ENCODE measurements at regions not wholly inside any gene's neighbourhood (a gene's known extent, or its start where the extent isn't known, plus 50 kb on each side); places are given as distances from the start of the nearest gene placed in this dataset.

DNA sequence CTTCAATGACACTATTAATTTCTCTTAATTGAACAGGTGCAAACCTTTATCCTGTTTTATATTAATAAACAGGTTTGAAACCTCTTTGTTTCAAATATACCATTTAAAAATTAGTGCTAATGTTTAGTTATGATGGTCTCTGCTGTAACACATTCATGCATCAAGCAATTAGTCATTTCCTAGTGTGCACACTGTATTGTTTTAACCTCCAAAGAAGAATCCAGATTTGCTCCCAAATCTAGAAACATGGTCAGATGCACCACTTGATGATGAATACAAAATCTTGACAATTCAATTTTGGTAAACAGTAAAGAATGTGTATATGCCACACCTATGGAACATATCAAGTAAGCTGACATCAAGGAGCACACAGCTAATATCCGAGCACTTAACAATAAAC lies 157.1 kb downstream of the TRIML1 start:
- H3K4me3 ChIP-seq (ENCODE audit: control insufficient read depth, low read depth, low read length): no peak overlapping the region
- no peak for DNase-seq (ENCODE audit: low read depth)
- TF ChIP-seq, protein P1, sequence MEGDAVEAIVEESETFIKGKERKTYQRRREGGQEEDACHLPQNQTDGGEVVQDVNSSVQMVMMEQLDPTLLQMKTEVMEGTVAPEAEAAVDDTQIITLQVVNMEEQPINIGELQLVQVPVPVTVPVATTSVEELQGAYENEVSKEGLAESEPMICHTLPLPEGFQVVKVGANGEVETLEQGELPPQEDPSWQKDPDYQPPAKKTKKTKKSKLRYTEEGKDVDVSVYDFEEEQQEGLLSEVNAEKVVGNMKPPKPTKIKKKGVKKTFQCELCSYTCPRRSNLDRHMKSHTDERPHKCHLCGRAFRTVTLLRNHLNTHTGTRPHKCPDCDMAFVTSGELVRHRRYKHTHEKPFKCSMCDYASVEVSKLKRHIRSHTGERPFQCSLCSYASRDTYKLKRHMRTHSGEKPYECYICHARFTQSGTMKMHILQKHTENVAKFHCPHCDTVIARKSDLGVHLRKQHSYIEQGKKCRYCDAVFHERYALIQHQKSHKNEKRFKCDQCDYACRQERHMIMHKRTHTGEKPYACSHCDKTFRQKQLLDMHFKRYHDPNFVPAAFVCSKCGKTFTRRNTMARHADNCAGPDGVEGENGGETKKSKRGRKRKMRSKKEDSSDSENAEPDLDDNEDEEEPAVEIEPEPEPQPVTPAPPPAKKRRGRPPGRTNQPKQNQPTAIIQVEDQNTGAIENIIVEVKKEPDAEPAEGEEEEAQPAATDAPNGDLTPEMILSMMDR (IDR thresholded peaks at IDR 0.05; ENCODE audit: control insufficient read depth, insufficient read depth, low read depth, low read length, missing control alignments): no peak

- TF ChIP-seq, protein P1 (IDR thresholded peaks at IDR 0.05; ENCODE audit: control insufficient read depth, insufficient read depth, low read depth, low read length, missing control alignments): no peak
- H3K4me3 ChIP-seq (ENCODE audit: control insufficient read depth, low read depth, low read length): no peak overlapping the region
- DNase-seq (ENCODE audit: low read depth): peak; percentile 14
Measured at GRCh38 chr4:188297873-188298272, 158.6 kb downstream of the TRIML1 start.

- no peak for DNase-seq (ENCODE audit: low read depth)
- no peak overlapping the region for H3K4me3 ChIP-seq (ENCODE audit: control insufficient read depth, low read depth, low read length)
- TF ChIP-seq, protein P1 (IDR thresholded peaks at IDR 0.05; ENCODE audit: control insufficient read depth, insufficient read depth, low read depth, low read length, missing control alignments): no peak
Measured at GRCh38 chr4:188299161-188299560, 159.9 kb downstream of the TRIML1 start.

DNA sequence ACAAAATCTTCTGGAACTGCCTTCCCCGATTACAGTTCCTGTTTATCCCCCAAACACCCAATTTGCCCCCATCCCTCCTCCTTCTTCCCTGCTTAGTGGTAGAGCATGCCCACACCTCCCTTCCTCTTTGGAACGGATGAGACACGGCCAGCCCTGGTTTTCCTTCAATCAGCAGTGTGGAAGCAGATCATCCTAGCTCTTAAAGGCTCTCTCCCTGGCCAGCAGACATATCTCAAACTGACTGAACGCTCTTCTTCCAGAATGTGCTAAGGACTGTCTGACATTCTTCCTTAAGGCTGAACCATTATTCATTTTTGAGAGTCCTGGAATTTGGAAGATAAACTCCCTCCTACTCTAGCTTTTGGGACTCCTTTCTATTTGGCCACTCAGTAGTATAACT lies 161.1 kb downstream of the TRIML1 start:
- no peak overlapping the region for H3K4me3 ChIP-seq (ENCODE audit: control insufficient read depth, low read depth, low read length)
- no peak for DNase-seq (ENCODE audit: low read depth)
- TF ChIP-seq, protein P1 (IDR thresholded peaks at IDR 0.05; ENCODE audit: control insufficient read depth, insufficient read depth, low read depth, low read length, missing control alignments): no peak

GRCh38 chr4:188305690-188306089 lies 166.4 kb downstream of the TRIML1 start:
- TF ChIP-seq, protein P1 (IDR thresholded peaks at IDR 0.05; ENCODE audit: control insufficient read depth, insufficient read depth, low read depth, low read length, missing control alignments): no peak
- DNase-seq (ENCODE audit: low read depth): no peak
- H3K4me3 ChIP-seq (ENCODE audit: control insufficient read depth, low read depth, low read length): no peak overlapping the region

DNA sequence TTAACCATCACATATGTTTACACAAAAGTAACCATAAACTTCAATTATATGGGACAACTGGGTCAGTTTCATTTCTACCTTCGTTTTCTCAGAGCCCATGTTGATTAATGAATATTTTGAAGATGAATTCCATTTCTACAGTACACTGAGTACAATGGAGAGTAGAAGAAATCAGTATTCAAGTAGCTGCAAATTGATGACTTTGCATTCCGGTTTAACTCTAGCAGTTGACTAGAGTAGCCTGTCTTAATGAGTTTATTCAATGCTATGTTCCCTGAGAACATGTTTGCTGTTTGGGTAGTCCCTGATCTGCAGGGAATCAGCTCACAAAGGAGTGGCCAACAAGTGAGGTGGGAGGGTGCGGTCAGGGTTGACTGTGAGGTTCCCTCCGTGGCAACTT lies 168.3 kb downstream of the TRIML1 start:
- H3K4me3 ChIP-seq (ENCODE audit: control insufficient read depth, low read depth, low read length): no peak overlapping the region

More for the DNA sequence above, 168.3 kb downstream of the TRIML1 start:
- TF ChIP-seq, protein P1 (IDR thresholded peaks at IDR 0.05; ENCODE audit: control insufficient read depth, insufficient read depth, low read depth, low read length, missing control alignments): no peak
- DNase-seq (ENCODE audit: low read depth): no peak

Measured in AG09309 (cell line).